SK-N-SH treated with all-trans-retinoic acid at 6 μM for 48 hours (cell line): ENCODE measurements at regions not wholly inside any gene's neighbourhood (a gene's known extent, or its start where the extent isn't known, plus 50 kb on each side); places are given as distances from the start of the nearest gene placed in this dataset.

Experiments
- ESRRG ChIP-seq: fragments of 250-450 bp; sonication (Bioruptor Pico); IDR thresholded peaks from 2 replicates; pipeline ENCODE4 v1.6.1; 2021; ENCODE audit warnings: mild to moderate bottlenecking
- TF ChIP-seq, protein P1 (sequence below): fragments of 250-450 bp; sonication (Bioruptor Pico); IDR thresholded peaks from 2 replicates; pipeline ENCODE4 v1.5.1; 2020; ENCODE audit warnings: low read depth, mild to moderate bottlenecking, moderate library complexity

DNA sequence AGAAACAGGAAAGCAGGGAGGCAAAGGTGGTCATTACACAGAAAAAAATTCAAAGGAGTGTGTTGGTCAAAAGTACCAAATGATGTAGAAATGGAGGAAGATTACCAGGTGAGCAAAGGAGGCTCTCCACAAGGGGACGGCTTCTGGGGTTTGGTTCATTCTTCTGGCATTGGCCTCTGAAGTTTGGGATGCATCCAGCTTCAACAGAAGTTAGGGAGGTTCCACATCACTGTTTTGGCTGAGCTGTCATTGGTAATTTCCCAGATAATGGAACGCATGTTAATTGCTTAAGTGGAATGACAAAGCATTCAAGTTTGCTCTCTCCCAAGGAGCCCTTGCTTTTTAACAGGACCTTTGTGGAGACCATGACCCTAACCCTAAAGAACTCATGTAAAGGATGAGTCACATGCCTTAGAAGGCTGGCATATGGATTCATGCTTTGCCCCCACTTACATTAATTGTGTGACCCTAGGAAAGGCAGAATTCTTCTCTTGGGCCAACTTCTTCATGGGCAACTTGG lies 398.6 kb downstream of the GPAM start:
- TF ChIP-seq, protein P1, sequence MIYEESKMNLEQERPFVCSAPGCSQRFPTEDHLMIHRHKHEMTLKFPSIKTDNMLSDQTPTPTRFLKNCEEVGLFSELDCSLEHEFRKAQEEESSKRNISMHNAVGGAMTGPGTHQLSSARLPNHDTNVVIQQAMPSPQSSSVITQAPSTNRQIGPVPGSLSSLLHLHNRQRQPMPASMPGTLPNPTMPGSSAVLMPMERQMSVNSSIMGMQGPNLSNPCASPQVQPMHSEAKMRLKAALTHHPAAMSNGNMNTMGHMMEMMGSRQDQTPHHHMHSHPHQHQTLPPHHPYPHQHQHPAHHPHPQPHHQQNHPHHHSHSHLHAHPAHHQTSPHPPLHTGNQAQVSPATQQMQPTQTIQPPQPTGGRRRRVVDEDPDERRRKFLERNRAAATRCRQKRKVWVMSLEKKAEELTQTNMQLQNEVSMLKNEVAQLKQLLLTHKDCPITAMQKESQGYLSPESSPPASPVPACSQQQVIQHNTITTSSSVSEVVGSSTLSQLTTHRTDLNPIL (CRISPR knock-in tag), result no peak
- TF ChIP-seq ESRRG (CRISPR knock-in tag), result no peak
